A673 (cell line): ENCODE measurements at regions not wholly inside any gene's neighbourhood (a gene's known extent, or its start where the extent isn't known, plus 50 kb on each side); places are given as distances from the start of the nearest gene placed in this dataset.

Experiments
- BruUV-seq: library from RNA; stranded (reverse); fragments of 400-500 nt; replicated peaks from 2 replicates; lab custom pipeline; 2021; lab: Mats Ljungman, UMichigan
- CTCF ChIA-PET: fragments of 300-600 bp; sonication (Branson Sonifier 250); formaldehyde crosslinking; loops from one replicate; lab custom pipeline; 2022; ENCODE audit warnings: antibody characterized with exemption; lab: Charles Lee
- POLR2A ChIA-PET: fragments of 300-600 bp; sonication (Branson Sonifier 250); formaldehyde crosslinking; loops from one replicate; lab custom pipeline; 2022; ENCODE audit warnings: antibody characterized with exemption; ENCODE audit not compliant: low non-redundant PET; lab: Charles Lee
- DNase-seq: peaks from one replicate; pipeline ENCODE4 v3.0.0-alpha.2; 2015; ENCODE audit warnings: low spot score
- H3K27ac ChIP-seq: fragments of 200-600 bp; sonication (generic); 2 replicates; pipeline ENCODE4 v1.5.1; 2016; ENCODE audit warnings: mixed run types, low read depth, mild to moderate bottlenecking, mixed read lengths, antibody characterized with exemption, low read length; ENCODE audit not compliant: poor library complexity, severe bottlenecking
- H3K27me3 ChIP-seq: fragments of 200-600 bp; sonication (generic); replicated peaks from 2 replicates; pipeline ENCODE4 v1.6.1; 2017; ENCODE audit warnings: mixed run types, low read depth, mild to moderate bottlenecking, mixed read lengths, antibody characterized with exemption, low read length; ENCODE audit not compliant: insufficient read depth, poor library complexity
- H3K36me3 ChIP-seq: fragments of 200-600 bp; sonication (generic); 2 replicates; pipeline ENCODE4 v1.6.1; 2016; ENCODE audit warnings: mixed run types, mild to moderate bottlenecking, mixed read lengths, antibody characterized with exemption, low read length; ENCODE audit not compliant: insufficient read depth, poor library complexity, severe bottlenecking
- H3K4me1 ChIP-seq: fragments of 200-600 bp; sonication (generic); 2 replicates; pipeline ENCODE4 v1.6.1; 2017; ENCODE audit warnings: mixed run types, mild to moderate bottlenecking, mixed read lengths, antibody characterized with exemption, low read length; ENCODE audit not compliant: insufficient read depth, poor library complexity, severe bottlenecking
- H3K4me3 ChIP-seq: fragments of 200-600 bp; sonication (generic); 2 replicates; pipeline ENCODE4 v1.5.1; 2016; ENCODE audit warnings: low read depth, mixed run types, mild to moderate bottlenecking, mixed read lengths, low read length; ENCODE audit not compliant: poor library complexity, severe bottlenecking
- H3K9me3 ChIP-seq: fragments of 200-600 bp; sonication (generic); 2 replicates; pipeline ENCODE4 v1.6.1; 2016; ENCODE audit warnings: mixed run types, low read depth, mild to moderate bottlenecking, mixed read lengths, antibody characterized with exemption, low read length; ENCODE audit not compliant: poor library complexity, severe bottlenecking
- CTCF ChIP-seq: fragments of 300-800, 200-600 bp; sonication (generic); conservative IDR thresholded peaks from 2 replicates; pipeline ENCODE4 v1.5.1; 2017; ENCODE audit warnings: low read depth, mild to moderate bottlenecking, antibody characterized with exemption, low read length, moderate library complexity, mixed read lengths
- EZH2 ChIP-seq: fragments of 200-600 bp; sonication (generic); IDR thresholded peaks from 2 replicates; pipeline ENCODE4 v1.6.1; 2017; ENCODE audit warnings: borderline replicate concordance, low read depth, mild to moderate bottlenecking, mixed read lengths, antibody characterized with exemption, low read length; ENCODE audit not compliant: poor library complexity, severe bottlenecking
- intact Hi-C: fragments of 100-400 bp; cut with micrococcal nuclease; formaldehyde crosslinking; loops from one replicate; pipeline ENCODE4 v1.10.0; 2022; ENCODE audit not compliant: unreplicated experiment

- no peak for DNase-seq
- Histone ChIP-seq H3K4me3 (no peak overlapping the region), H3K27ac (no peak overlapping the region), H3K9me3 (no peaks in the 10 kb centered on the region), H3K36me3 (no peaks in the 10 kb centered on the region), H3K4me1 (no peaks in the 10 kb centered on the region), H3K27me3 (peaks cover 19% of the 10 kb centered on the region)
- ChIA-PET POLR2A (no interaction called here), CTCF (no interaction called here)
- intact Hi-C loops = no loop called here
- TF ChIP-seq EZH2 (no peak), CTCF (no peak)
- no TSS peak for BruUV-seq
These were observed 51.2 kb upstream of the ARAP3 start for GRCh38 chr5:141733198-141733597.

GRCh38 chr5:141732417-141732816 is 50.4 kb upstream of the ARAP3 start:
- no peak for DNase-seq
- Histone ChIP-seq H3K27me3 (peaks cover 11% of the 10 kb centered on the region), H3K9me3 (no peaks in the 10 kb centered on the region), H3K4me1 (no peaks in the 10 kb centered on the region), H3K36me3 (no peaks in the 10 kb centered on the region), H3K27ac (no peak overlapping the region), H3K4me3 (no peak overlapping the region)
- ChIA-PET POLR2A (no interaction called here), CTCF (no interaction called here)
- no TSS peak for BruUV-seq
- intact Hi-C loops = no loop called here
- TF ChIP-seq CTCF = no peak
- no peak for TF ChIP-seq EZH2
